ENCODE measurements at regions not wholly inside any gene's neighbourhood (a gene's known extent, or its start where the extent isn't known, plus 50 kb on each side); places are given as distances from the start of the nearest gene placed in this dataset.

DNA sequence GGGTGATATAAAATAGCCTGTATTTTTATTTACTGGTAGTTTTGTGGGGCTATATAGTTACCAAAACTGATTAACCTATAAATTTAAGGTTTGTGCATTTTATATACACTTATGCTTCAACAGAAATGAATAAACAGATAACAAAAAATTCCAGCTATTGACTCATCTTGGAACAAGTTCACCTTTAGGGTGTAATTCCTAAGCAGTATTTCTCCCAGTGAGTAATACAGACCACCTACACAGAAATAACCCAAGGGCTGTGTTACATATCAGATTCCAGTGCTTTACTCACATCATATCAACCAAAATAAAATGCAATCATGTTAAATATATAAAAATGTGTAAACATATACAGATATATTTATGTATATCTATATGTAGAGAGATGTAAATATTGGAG lies 345.6 kb downstream of the ADAMTS20 start:
- FAIRE-seq = no peak
- Histone ChIP-seq H3K36me3 (ENCODE audit: control insufficient read depth in 2 of 2, extremely low read depth in 1 of 2, insufficient read depth in 2 of 2, low read length in 2 of 2) (no peaks in the 10 kb centered on the region), H3K27me3 (ENCODE audit: control insufficient read depth in 2 of 2, insufficient read depth in 2 of 2, low read length in 2 of 2) (no peaks in the 10 kb centered on the region), H3K9me3 (replicated peaks; ENCODE audit: control insufficient read depth, insufficient read depth, low read length) (no peaks in the 10 kb centered on the region), H2AFZ (ENCODE audit: low read depth, low read length) (no peak overlapping the region), H3K4me1 (ENCODE audit: control insufficient read depth, extremely low read depth, insufficient read depth, low read length) (no peaks in the 10 kb centered on the region), H3K79me2 (ENCODE audit: control insufficient read depth, insufficient read depth, low read length) (no peaks in the 10 kb centered on the region), H3K27ac (ENCODE audit: insufficient read depth, low read depth, low read length) (no peak overlapping the region), H3K4me2 (ENCODE audit: insufficient read depth, low read length) (no peak overlapping the region), H3K4me3 (replicated peaks in 1 of 3; ENCODE audit: insufficient read depth in 1 of 3, low read depth in 1 of 3, low read length in 3 of 3) (no peak overlapping the region), H3K9me1 (replicated peaks; ENCODE audit: control insufficient read depth, extremely low read depth, insufficient read depth, low read length) (no peaks in the 10 kb centered on the region), H4K20me1 (replicated peaks; ENCODE audit: control insufficient read depth, extremely low read depth, insufficient read depth, low read length) (no peaks in the 10 kb centered on the region), H3K9ac (replicated peaks; ENCODE audit: extremely low read depth, insufficient read depth, low read length) (no peak overlapping the region)
- ChIA-PET CTCF (interaction anchor here (0.7 to 1.3 kb wide), 3 partner anchors 8 to 35 kb away, joined by 3 to 4 read pairs (median 3); no protein-coding TSS in a partner anchor), POLR2A (no interaction called here)
- DNase-seq (ENCODE audit: low read depth, low spot score) = no peak
- BruUV-seq (replicated peaks) = no TSS peak
- TF ChIP-seq EZH2 (IDR thresholded peaks at IDR 0.05; ENCODE audit: borderline replicate concordance, low read depth, low read length, severe bottlenecking) = no peak
- TF ChIP-seq JUN (IDR thresholded peaks at IDR 0.05; ENCODE audit: borderline replicate concordance, insufficient read depth, insufficient read length, low read depth) = no peak
- TF ChIP-seq GATA2 (IDR thresholded peaks at IDR 0.05; ENCODE audit: insufficient read depth, insufficient read length, low read depth, low read length) = no peak
- TF ChIP-seq FOS (IDR thresholded peaks at IDR 0.05; ENCODE audit: borderline replicate concordance, insufficient read depth, low read length) = no peak
- TF ChIP-seq, protein P1, sequence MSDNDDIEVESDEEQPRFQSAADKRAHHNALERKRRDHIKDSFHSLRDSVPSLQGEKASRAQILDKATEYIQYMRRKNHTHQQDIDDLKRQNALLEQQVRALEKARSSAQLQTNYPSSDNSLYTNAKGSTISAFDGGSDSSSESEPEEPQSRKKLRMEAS (IDR thresholded peaks at IDR 0.05; ENCODE audit: insufficient read depth, insufficient read length) = no peak
- no peak for TF ChIP-seq MYC (IDR thresholded peaks at IDR 0.05; ENCODE audit: low read depth, low read length)
- TF ChIP-seq, protein P2, sequence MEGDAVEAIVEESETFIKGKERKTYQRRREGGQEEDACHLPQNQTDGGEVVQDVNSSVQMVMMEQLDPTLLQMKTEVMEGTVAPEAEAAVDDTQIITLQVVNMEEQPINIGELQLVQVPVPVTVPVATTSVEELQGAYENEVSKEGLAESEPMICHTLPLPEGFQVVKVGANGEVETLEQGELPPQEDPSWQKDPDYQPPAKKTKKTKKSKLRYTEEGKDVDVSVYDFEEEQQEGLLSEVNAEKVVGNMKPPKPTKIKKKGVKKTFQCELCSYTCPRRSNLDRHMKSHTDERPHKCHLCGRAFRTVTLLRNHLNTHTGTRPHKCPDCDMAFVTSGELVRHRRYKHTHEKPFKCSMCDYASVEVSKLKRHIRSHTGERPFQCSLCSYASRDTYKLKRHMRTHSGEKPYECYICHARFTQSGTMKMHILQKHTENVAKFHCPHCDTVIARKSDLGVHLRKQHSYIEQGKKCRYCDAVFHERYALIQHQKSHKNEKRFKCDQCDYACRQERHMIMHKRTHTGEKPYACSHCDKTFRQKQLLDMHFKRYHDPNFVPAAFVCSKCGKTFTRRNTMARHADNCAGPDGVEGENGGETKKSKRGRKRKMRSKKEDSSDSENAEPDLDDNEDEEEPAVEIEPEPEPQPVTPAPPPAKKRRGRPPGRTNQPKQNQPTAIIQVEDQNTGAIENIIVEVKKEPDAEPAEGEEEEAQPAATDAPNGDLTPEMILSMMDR (IDR thresholded peaks at IDR 0.05; ENCODE audit: extremely low read depth in 1 of 2, insufficient read depth in 1 of 2, low read depth in 1 of 2, low read length in 2 of 2) = no peak
- TF ChIP-seq POLR2A (IDR thresholded peaks at IDR 0.05; ENCODE audit: low read depth, low read length) = no peak
- no peak for TF ChIP-seq POLR2AphosphoS5 (IDR thresholded peaks at IDR 0.05; ENCODE audit: insufficient read depth, low read depth, low read length)
- intact Hi-C loops (cut with micrococcal nuclease) (no loop called here), dilution Hi-C loops (cut with MboI; ENCODE audit: extremely low pct_ligation_motif_present, low sequenced_read_pairs) (no loop called here)

All from endothelial cell of umbilical vein (primary cell).